ENCODE measurements at regions not wholly inside any gene's neighbourhood (a gene's known extent, or its start where the extent isn't known, plus 50 kb on each side); places are given as distances from the start of the nearest gene placed in this dataset.
"Not testable (repeated sequence)": the region's sequence is repeated elsewhere in the genome, so short reads cannot be mapped to it uniquely, and the experiment has no call there.

- DNase-seq (ENCODE audit: low spot score): no peak
Observed at GRCh38 chr5:158602981-158603380, 496.7 kb downstream of the EBF1 start.

- no peak for DNase-seq (ENCODE audit: low spot score)
Observed at GRCh38 chr5:158601118-158601517, 498.6 kb downstream of the EBF1 start.

- DNase-seq (ENCODE audit: low spot score): no peak
Observed at GRCh38 chr5:158600679-158601078, 499.0 kb downstream of the EBF1 start.

- DNase-seq (ENCODE audit: low spot score): peak; percentile 26
Observed at GRCh38 chr5:158599157-158599556, 500.6 kb downstream of the EBF1 start.

- no peak for DNase-seq (ENCODE audit: low spot score)
Observed at GRCh38 chr5:158594595-158595242, 505.0 kb downstream of the EBF1 start.

- no peak for DNase-seq (ENCODE audit: low spot score)
Observed at GRCh38 chr5:158593925-158594324, 505.8 kb downstream of the EBF1 start.

- no peak for DNase-seq (ENCODE audit: low spot score)
Observed at GRCh38 chr5:158591301-158591863, 508.3 kb downstream of the EBF1 start.

GRCh38 chr5:158590746-158591300 is 508.9 kb downstream of the EBF1 start:
- DNase-seq (ENCODE audit: low spot score): no peak

GRCh38 chr5:158589939-158590338 is 509.8 kb downstream of the EBF1 start:
- no peak for DNase-seq (ENCODE audit: low spot score)

- no peak for DNase-seq (ENCODE audit: low spot score)
Observed at GRCh38 chr5:158588617-158589016, 511.1 kb downstream of the EBF1 start.

GRCh38 chr5:158586054-158586453 is 513.7 kb downstream of the EBF1 start:
- no peak for DNase-seq (ENCODE audit: low spot score)

GRCh38 chr5:158582669-158583068 is 517.0 kb downstream of the EBF1 start:
- not testable (repeated sequence) for DNase-seq (ENCODE audit: low spot score)

GRCh38 chr5:158573829-158574228 is 525.9 kb downstream of the EBF1 start:
- DNase-seq (ENCODE audit: low spot score): no peak

- no peak for DNase-seq (ENCODE audit: low spot score)
Observed at GRCh38 chr5:158570502-158570901, 529.2 kb downstream of the EBF1 start.

- no peak for DNase-seq (ENCODE audit: low spot score)
Observed at GRCh38 chr5:158569534-158569933, 530.2 kb downstream of the EBF1 start.

- DNase-seq (ENCODE audit: low spot score): no peak
Observed at GRCh38 chr5:158565017-158565789, 534.5 kb downstream of the EBF1 start.

GRCh38 chr5:158563760-158564390 is 535.8 kb downstream of the EBF1 start:
- DNase-seq (ENCODE audit: low spot score): no peak

GRCh38 chr5:158561562-158562190 is 538.0 kb downstream of the EBF1 start:
- no peak for DNase-seq (ENCODE audit: low spot score)

- DNase-seq (ENCODE audit: low spot score): no peak
Observed at GRCh38 chr5:158560170-158560569, 539.5 kb downstream of the EBF1 start.

- no peak for DNase-seq (ENCODE audit: low spot score)
Observed at GRCh38 chr5:158559643-158560042, 540.1 kb downstream of the EBF1 start.

- DNase-seq (ENCODE audit: low spot score): no peak
Observed at GRCh38 chr5:158559066-158559465, 540.6 kb downstream of the EBF1 start.

GRCh38 chr5:158553962-158554336 is 545.8 kb downstream of the EBF1 start:
- DNase-seq (ENCODE audit: low spot score): no peak
